ENCODE measurements at regions not wholly inside any gene's neighbourhood (a gene's known extent, or its start where the extent isn't known, plus 50 kb on each side); places are given as distances from the start of the nearest gene placed in this dataset.

DNA sequence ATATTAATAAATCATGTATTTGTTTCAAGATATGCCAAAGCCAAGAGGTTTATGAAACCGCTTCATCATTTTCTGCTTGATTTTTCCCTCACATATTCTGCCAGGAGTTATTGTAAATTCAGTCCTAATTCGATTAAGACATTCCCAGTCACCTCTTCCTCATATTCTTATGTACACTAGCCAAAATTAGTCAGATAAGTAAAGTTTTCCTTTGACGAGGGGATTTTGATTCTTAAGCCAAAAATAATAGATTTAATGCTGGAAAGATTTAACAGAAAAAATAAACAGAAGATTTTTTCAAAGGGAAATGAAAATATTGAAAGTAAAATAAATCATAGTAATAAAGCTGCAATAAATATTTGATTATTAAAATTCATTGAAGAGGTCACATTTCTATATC, 51.0 kb upstream of the VEGFC start:
- DNase-seq, result no peak

DNA sequence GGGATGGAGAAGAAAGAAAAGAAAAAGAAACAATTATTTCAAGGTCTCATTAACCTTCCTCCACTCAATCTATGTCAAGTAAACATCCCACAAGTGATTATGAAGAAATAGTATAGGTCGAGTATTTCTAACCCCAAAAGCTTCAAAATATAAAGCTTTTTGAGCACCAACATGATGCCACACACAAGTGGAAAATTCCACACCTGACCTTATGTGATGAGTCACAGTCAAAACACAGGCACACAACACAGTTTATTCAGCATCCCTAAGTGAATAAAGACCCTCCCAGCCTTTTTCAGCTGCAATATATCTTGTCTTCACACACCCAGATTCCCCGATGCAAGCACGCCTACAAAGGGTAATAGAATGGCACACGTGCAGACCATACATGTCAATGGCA, 51.7 kb upstream of the VEGFC start:
- DNase-seq, result no peak

GRCh38 chr4:176845636-176846035, 52.9 kb upstream of the VEGFC start:
- DNase-seq, result no peak

DNA sequence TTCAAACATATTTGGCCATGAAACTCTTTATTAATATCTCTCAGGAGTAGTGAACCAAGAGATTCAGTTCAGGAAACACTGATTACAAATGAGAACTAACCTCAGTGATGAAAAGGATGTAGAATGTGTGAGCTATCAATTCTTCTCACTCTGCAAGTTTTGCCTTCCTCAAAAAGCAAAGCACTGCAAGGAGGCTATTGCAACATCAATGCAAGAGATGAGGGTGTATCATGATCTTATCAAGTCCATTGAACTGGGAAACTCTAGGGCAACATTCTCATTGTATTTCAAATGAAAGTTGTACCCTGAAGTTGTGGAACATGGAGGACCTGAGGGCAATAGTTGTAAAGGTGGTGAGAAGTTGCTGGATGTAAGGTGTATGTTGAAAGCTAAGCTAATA, 56.4 kb upstream of the VEGFC start:
- no peak for DNase-seq

GRCh38 chr4:176850436-176850835, 57.7 kb upstream of the VEGFC start:
- no peak for DNase-seq

DNA sequence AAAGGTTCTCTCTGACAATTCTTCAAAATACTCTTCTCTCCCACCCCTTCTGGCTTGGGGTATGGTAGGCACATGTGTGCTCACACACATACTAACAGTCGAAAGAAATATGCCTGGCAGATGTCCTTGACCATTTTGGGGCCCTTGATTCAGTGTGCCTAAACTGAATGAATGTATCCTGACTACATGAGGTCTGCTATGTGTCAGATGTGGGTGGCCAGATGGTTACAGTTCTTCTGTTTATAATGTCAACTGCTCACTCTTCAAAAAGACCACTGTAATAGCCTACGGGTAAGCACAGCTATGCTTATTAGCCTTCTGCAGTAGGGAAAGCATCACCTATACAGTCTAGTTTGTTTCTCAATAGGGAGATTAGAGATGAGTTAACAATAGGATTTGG, 63.7 kb upstream of the VEGFC start:
- no peak for DNase-seq

DNA sequence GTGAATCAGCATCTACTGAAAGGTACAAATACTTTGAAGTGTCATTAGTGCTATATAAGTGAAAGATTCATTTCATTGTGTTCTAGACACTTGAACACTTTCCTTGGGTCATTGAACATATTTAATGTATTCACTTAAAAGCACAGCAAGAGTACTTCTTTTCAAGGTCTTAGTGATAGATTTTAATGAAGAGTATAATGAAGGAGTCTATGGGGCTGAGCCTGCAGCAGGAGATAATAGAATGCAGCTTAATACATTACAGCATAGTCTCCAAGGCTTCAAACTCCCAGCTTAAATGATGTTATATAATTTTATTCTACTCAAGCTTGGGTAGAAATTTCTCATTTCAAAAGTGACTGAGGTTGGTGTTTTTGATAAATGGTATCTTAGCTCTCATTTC, 66.1 kb upstream of the VEGFC start:
- DNase-seq, result no peak

- no peak for DNase-seq
These were observed 71.5 kb upstream of the VEGFC start for GRCh38 chr4:176864238-176864637.

GRCh38 chr4:176868676-176869075, 76.0 kb upstream of the VEGFC start:
- no peak for DNase-seq

- DNase-seq, result no peak
These were observed 79.7 kb upstream of the VEGFC start for GRCh38 chr4:176872461-176872860.

DNA sequence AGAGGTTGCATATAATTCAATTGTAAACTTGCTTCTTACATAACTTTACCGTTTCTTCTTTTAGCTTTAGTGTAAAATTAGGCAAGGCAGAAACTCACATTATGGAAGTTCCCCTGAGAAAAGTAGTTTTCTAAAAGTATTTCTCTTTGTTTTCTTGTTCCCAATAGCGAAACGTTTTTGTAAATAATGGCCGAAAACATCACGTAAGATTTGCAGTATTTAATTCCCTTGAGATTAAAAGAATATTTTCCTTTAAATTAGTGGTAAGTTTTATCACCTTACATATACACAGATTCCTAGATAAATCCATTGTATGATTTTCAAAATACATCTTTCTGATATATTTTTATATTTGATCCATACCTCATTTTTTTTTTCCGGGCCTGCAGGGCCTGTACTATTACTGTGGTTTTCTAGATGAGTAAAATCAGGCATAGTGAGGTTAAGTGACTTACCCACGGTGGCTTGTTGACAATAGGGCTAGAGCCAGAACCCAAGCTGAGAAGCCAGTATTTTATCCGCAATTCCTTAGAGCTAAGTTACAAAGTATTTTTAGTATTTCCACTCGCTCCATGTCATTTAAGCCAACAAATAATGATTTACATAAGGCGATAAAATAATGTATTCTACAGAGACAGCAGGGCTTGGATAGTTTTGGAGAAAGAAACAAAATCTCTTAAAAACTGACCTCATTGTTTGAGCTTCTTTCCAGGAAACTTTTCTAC, 82.2 kb upstream of the VEGFC start:
- no peak for DNase-seq

DNA sequence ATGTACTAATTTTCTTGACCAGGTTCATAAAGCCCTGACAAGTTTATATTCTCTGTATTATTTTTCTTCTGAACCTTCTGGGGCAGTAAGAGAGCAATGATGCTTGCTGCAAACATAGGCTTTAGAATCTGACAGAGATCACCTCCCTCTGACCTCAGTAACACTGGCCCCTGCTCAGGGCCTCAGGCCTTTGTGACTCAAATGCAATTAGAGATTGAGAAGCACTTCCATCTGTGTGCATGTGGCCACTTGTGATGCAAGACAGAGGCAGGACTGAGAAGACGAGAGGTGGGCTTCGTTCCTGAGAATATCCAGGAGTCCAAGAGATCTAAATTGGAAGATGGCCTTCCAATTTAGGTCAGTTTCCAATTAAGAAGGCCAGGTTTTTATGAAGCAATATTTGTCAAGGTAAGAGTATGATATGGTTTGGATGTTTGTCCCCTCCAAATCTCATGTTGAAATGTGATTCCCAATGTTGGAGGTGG, 82.8 kb upstream of the VEGFC start:
- no peak for DNase-seq

DNA sequence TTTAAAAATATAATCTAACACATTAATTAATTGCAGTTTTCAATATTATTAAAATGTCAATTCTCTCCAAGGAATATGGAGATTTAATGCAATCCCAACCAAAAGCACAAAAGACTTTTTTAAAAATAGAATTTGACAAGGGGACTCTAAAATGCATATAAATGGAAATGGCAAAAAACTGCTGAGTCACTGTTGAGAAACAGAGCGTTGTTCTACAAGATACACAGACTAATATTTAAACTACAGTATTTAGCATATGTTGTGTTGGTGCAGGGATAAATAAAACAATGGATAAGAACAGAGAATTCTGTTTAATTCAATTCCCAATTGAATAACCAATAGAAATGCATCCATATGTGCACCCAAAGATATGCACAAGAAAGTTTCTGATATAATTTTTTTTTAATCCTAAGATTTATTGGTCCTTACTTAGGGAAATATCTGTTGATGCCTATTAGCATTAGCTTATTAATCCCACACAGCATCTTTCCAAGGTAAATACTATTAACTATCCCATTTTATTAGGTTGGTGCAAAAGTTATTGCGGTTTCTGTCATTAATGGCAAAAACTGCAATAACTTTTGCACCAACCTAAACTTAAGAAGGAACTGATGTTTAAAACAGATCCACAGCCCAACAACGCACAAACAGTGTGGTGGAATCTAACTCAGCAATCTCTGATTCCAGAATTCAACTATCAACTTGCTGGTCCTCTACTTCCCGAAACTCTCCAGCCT, 86.8 kb upstream of the VEGFC start:
- no peak for DNase-seq

- DNase-seq, result no peak
These were observed 89.5 kb upstream of the VEGFC start for GRCh38 chr4:176882206-176882605.

GRCh38 chr4:176883108-176883550, 90.4 kb upstream of the VEGFC start:
- no peak for DNase-seq

DNA sequence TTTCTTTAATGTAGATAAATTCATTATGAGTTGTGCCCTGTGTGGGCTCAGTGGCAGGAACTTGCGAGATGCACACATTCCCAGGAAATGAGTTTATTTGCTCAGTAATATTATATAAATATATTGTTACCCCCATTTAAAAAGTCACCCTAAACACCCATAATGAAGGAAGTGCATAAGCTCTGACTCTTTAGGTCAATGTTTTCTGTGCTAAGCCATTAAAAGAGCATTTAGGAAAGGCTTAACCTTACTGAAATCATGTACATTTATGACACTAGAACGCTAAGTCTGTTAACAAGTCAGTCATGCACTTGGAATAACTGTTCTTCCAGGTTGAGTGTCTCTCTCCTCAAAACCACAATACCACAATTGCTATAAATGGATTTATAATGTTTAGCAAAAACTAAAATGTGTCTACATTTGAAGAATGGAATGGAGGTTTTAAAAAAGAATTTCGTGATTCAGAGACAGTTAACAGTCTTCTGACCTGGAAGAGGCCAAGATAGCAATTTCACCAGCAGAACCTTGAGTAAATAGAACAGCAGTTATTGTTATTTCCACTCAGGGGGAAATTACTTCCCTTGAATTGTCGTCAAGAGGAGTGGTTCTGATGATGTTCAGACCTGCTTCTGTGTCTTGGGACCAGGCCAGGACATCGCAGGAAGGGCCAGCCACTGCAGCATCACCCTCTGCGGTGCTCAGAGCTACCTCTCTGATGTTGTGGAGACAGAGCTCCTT, 91.1 kb upstream of the VEGFC start:
- no peak for DNase-seq

GRCh38 chr4:176885224-176885623, 92.5 kb upstream of the VEGFC start:
- DNase-seq, result no peak

GRCh38 chr4:176886135-176886534, 93.4 kb upstream of the VEGFC start:
- DNase-seq, result no peak

DNA sequence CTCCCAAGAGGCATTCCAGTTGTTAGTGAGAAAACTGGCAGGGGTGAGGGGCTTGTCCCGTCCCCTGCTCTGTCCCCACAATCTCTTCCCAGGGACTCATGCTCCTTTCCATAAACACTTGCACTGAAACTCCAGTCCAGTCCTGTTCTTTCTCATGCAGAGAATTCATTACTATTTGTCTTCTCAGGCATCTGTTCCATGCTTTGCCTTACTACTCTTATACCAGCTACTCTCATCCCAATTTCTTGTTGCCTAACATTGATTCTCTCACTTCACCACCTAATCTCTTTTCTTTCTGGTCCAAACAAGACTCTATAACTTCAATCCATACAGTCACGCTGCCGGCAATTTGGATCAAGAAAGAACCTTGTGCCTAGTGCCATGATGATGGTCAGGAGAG, 97.1 kb upstream of the VEGFC start:
- DNase-seq, result no peak

DNA sequence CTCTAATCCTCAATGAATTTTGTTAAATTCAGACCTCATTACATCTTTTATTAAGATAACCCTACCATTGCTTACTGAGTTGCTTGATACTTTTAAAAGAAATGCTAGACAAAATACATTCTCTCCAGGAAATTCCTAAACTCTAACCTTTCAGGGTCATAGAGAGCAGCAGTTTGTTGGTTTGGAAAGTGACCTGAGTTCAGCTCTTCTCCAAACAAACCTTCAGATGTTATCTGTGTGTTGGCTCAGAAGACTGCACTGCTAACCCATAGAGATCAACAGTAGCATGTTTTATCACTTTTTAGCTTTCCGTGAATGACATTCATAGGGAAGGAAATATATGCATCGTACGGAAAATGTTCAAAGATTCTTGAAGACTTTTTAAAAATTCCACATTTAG, 101.8 kb upstream of the VEGFC start:
- no peak for DNase-seq

- no peak for DNase-seq
These were observed 103.5 kb upstream of the VEGFC start for GRCh38 chr4:176896211-176896610.

- no peak for DNase-seq
These were observed 104.5 kb upstream of the VEGFC start for GRCh38 chr4:176897226-176897625.

DNA sequence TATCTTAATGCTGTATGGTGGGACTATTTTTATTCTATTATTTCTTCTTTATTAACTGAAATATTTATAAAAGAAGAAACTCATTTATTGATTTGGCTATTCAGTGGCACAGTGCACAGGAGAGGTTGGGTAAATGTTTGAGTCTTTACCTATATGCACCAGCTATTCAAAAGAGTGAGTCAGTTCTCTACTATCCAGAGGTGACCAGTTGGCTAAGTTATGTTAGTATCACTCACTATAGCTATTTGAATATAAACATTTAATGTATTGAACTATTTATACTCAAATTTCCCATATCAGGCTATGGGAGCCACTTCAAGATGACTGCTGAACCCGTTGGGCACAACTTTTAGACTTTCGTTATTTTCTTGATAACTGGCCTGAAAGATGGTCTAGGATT, 106.1 kb upstream of the VEGFC start:
- DNase-seq, result no peak

Measured in NK-92 treated with Interleukin-12 subunit alpha and Interleukin-12 subunit beta, amount 100 ng/mL, for 24 hours (cell line).